ENCODE measurements at regions not wholly inside any gene's neighbourhood (a gene's known extent, or its start where the extent isn't known, plus 50 kb on each side); places are given as distances from the start of the nearest gene placed in this dataset.

- peaks cover 4% of the 10 kb centered on the region for H3K9me3 ChIP-seq
- H3K4me1 ChIP-seq: no peaks in the 10 kb centered on the region
- intact Hi-C loops (cut with DNase I): no loop called here
- H3K27me3 ChIP-seq: no peaks in the 10 kb centered on the region
- TF ChIP-seq POLR2A (IDR thresholded peaks at IDR 0.05): no peak
- no peak for TF ChIP-seq POLR2AphosphoS5 (IDR thresholded peaks at IDR 0.05; ENCODE audit: insufficient read depth in 1 of 2, low read depth in 1 of 2)
- TF ChIP-seq CTCF (IDR thresholded peaks at IDR 0.05): no peak
- DNase-seq (ENCODE audit: extremely low spot score in 2 of 2): no peak
- H3K36me3 ChIP-seq: no peaks in the 10 kb centered on the region
- H3K27ac ChIP-seq: no peak overlapping the region
- H3K4me3 ChIP-seq: no peak overlapping the region
Observed at GRCh38 chr14:61953602-61954001, 191.4 kb downstream of the SNAPC1 start.

DNA sequence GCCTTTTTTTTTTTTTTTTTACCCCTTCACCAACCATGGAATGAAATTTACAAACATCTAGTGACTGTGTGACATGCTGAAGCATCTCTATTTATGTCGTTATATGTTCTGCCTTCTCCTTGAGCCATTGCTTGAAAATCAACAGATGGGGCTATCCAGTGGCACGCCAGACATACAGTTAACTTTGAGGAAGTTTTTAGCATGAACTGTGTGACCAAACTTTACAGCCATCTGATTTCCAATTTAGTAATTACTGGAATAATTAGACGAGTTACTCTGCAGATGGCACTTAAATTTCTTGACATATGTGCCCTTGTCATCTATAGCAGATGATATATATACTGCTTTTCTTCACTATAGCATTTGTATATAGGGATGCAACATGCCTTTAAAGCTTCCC is 192.1 kb downstream of the SNAPC1 start:
- no peak overlapping the region for H3K4me3 ChIP-seq
- H3K9me3 ChIP-seq: peaks cover 4% of the 10 kb centered on the region
- H3K27ac ChIP-seq: no peak overlapping the region
- intact Hi-C loops (cut with DNase I): no loop called here
- no peaks in the 10 kb centered on the region for H3K36me3 ChIP-seq
- DNase-seq (ENCODE audit: extremely low spot score in 2 of 2): no peak
- H3K27me3 ChIP-seq: no peaks in the 10 kb centered on the region
- TF ChIP-seq POLR2AphosphoS5 (IDR thresholded peaks at IDR 0.05; ENCODE audit: insufficient read depth in 1 of 2, low read depth in 1 of 2) (no peak), POLR2A (IDR thresholded peaks at IDR 0.05) (no peak), CTCF (IDR thresholded peaks at IDR 0.05) (no peak)
- H3K4me1 ChIP-seq: no peaks in the 10 kb centered on the region

GRCh38 chr14:61956517-61956916 is 194.3 kb downstream of the SNAPC1 start:
- no peak for TF ChIP-seq CTCF (IDR thresholded peaks at IDR 0.05)
- TF ChIP-seq POLR2AphosphoS5 (IDR thresholded peaks at IDR 0.05; ENCODE audit: insufficient read depth in 1 of 2, low read depth in 1 of 2): no peak
- TF ChIP-seq POLR2A (IDR thresholded peaks at IDR 0.05): no peak
- Histone ChIP-seq H3K4me3 (no peak overlapping the region), H3K27me3 (no peaks in the 10 kb centered on the region), H3K9me3 (peaks cover 4% of the 10 kb centered on the region), H3K4me1 (no peaks in the 10 kb centered on the region), H3K36me3 (no peaks in the 10 kb centered on the region), H3K27ac (no peak overlapping the region)
- intact Hi-C loops (cut with DNase I): no loop called here
- no peak for DNase-seq (ENCODE audit: extremely low spot score in 2 of 2)

DNA sequence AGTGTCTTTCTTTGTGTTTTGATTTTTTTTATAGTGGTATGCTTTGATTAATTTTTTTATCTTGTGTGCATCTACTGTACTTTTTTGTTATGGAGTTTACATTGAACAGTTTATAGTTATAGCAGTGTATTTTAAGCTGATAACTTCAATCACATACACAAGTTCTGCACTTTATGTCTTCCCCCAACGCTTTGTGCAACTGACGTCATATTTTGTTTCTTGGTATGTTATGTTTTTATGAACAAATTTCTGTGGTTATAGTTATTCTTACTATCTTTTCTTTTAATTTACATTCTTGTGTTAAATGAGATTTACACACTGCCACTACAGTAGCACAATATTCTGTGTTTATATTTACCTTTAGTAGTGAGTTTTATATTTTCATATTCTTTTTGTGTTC is 197.1 kb downstream of the SNAPC1 start:
- H3K9me3 ChIP-seq: peaks cover 4% of the 10 kb centered on the region
- DNase-seq (ENCODE audit: extremely low spot score in 2 of 2): no peak
- no peaks in the 10 kb centered on the region for H3K4me1 ChIP-seq
- H3K36me3 ChIP-seq: no peaks in the 10 kb centered on the region
- intact Hi-C loops (cut with DNase I): no loop called here
- TF ChIP-seq POLR2A (IDR thresholded peaks at IDR 0.05): no peak
- TF ChIP-seq POLR2AphosphoS5 (IDR thresholded peaks at IDR 0.05; ENCODE audit: insufficient read depth in 1 of 2, low read depth in 1 of 2): no peak
- no peak for TF ChIP-seq CTCF (IDR thresholded peaks at IDR 0.05)
- no peaks in the 10 kb centered on the region for H3K27me3 ChIP-seq
- H3K27ac ChIP-seq: no peak overlapping the region
- no peak overlapping the region for H3K4me3 ChIP-seq

DNA sequence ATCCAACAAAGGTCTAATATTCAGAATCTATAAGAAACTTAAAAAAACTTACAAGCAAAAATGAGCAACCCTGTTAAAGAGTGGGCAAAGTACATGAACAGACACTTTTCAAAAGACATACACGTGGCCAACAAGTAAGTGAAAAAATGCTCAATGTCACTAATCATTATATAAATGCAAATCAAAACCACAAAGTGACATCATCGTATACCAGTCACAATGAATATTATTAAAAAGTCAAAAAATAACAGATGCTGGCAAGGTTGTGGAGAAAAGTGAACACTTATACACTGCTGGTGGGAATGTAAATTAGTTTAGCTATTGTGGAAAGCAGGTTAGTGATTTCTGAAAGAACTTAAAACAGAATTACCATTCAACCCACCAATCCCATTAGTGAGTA is 199.1 kb downstream of the SNAPC1 start:
- no peak overlapping the region for H3K27ac ChIP-seq
- H3K9me3 ChIP-seq: peaks cover 4% of the 10 kb centered on the region
- no peak for DNase-seq (ENCODE audit: extremely low spot score in 2 of 2)
- H3K4me3 ChIP-seq: no peak overlapping the region
- no peaks in the 10 kb centered on the region for H3K36me3 ChIP-seq
- no peaks in the 10 kb centered on the region for H3K27me3 ChIP-seq
- TF ChIP-seq POLR2A (IDR thresholded peaks at IDR 0.05): no peak
- TF ChIP-seq CTCF (IDR thresholded peaks at IDR 0.05): no peak
- TF ChIP-seq POLR2AphosphoS5 (IDR thresholded peaks at IDR 0.05; ENCODE audit: insufficient read depth in 1 of 2, low read depth in 1 of 2): no peak
- H3K4me1 ChIP-seq: no peaks in the 10 kb centered on the region
- intact Hi-C loops (cut with DNase I): no loop called here

Data from vagina (tissue), 2 donors.